GM10266 (cell line): ENCODE measurements at regions not wholly inside any gene's neighbourhood (a gene's known extent, or its start where the extent isn't known, plus 50 kb on each side); places are given as distances from the start of the nearest gene placed in this dataset.
"Not testable (repeated sequence)": the region's sequence is repeated elsewhere in the genome, so short reads cannot be mapped to it uniquely, and the experiment has no call there.

Source experiments
- DNase-seq: peaks from one replicate; pipeline ENCODE4 v3.0.0; 2012; ENCODE audit errors: extremely low spot score
- TF ChIP-seq, protein P1 (sequence below): IDR thresholded peaks from 2 replicates; pipeline ENCODE4 v1.5.1; 2012; ENCODE audit warnings: mild to moderate bottlenecking, low read depth; ENCODE audit not compliant: control insufficient read depth, insufficient read depth; ENCODE audit errors: missing control alignments

DNA sequence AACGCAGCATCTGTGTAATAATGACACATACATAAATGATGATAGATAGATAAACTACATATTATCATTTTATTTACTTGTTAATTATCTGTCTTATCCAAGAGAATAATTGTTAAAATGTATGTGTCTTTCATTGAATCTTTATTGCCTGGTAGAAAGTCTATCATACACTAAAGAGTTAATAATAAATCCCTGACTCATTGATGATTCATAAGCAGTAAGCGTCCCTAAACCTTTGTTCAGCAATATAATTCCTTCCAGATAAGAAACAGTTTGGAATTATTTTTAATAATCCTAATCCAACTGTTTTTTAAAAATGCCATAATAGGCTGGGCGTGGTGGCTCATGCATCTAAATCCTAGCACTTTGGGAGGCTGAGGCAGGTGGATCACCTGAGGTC is 655.6 kb upstream of the CNTN5 start:
- TF ChIP-seq, protein P1, sequence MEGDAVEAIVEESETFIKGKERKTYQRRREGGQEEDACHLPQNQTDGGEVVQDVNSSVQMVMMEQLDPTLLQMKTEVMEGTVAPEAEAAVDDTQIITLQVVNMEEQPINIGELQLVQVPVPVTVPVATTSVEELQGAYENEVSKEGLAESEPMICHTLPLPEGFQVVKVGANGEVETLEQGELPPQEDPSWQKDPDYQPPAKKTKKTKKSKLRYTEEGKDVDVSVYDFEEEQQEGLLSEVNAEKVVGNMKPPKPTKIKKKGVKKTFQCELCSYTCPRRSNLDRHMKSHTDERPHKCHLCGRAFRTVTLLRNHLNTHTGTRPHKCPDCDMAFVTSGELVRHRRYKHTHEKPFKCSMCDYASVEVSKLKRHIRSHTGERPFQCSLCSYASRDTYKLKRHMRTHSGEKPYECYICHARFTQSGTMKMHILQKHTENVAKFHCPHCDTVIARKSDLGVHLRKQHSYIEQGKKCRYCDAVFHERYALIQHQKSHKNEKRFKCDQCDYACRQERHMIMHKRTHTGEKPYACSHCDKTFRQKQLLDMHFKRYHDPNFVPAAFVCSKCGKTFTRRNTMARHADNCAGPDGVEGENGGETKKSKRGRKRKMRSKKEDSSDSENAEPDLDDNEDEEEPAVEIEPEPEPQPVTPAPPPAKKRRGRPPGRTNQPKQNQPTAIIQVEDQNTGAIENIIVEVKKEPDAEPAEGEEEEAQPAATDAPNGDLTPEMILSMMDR, result no peak
- no peak for DNase-seq

GRCh38 chr11:98365941-98366340 is 654.8 kb upstream of the CNTN5 start:
- DNase-seq, result no peak
- TF ChIP-seq, protein P1, result no peak

DNA sequence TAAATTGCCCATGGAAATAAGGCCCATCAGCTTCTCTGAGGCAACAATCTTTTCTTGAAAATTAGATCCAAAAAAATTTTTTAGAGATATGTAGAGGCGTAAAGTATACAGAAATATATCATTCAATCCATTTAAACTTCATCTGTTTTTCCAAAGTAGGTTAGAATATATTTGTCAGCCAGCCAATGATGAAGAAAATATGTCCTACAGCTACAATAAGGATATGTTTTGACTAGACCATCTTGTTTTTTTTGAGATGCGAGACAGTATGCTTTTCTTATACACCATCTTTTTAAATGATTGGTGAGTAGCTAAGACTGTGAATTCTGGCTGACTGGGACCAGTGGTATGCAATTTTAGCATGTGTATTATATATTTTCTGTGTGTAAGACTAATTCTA is 630.4 kb upstream of the CNTN5 start:
- no peak for DNase-seq
- TF ChIP-seq, protein P1, result no peak

GRCh38 chr11:98394500-98394899 is 626.2 kb upstream of the CNTN5 start:
- not testable (repeated sequence) for DNase-seq

- TF ChIP-seq, protein P1, result no peak
- no peak for DNase-seq
Observed at GRCh38 chr11:98398508-98398907, 622.2 kb upstream of the CNTN5 start.

DNA sequence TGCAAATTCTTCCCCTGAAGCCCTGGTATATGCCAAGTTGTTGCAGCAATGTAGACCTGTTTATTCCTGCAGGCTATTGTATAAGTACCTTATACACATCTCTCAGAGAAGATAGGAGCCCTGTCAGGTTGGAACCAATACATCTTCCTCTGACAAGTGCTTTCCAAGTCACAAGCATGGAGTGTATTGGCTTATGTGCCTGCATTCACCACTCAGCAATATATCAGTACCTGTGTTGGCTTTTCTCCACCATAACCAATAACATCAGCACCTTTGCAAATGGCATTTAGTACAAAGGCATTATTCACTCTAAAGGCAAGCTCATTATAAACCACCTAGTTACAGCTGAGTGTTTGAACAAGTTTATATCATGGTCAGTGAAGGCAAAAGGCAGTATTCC is 611.7 kb upstream of the CNTN5 start:
- TF ChIP-seq, protein P1, result no peak

GRCh38 chr11:98411777-98412176 is 609.0 kb upstream of the CNTN5 start:
- DNase-seq, result no peak
- TF ChIP-seq, protein P1, result no peak

More for the DNA sequence above, 611.7 kb upstream of the CNTN5 start:
- no peak for DNase-seq

GRCh38 chr11:98417256-98417755 is 603.4 kb upstream of the CNTN5 start:
- TF ChIP-seq, protein P1, result no peak
- DNase-seq, result no peak
